ENCODE measurements at regions not wholly inside any gene's neighbourhood (a gene's known extent, or its start where the extent isn't known, plus 50 kb on each side); places are given as distances from the start of the nearest gene placed in this dataset.

- ChIA-PET POLR2A (no interaction called here), CTCF (no interaction called here)
- DNase-seq (ENCODE audit: low spot score) (no peak), ATAC-seq (no peak)
- Mint-ChIP-seq H3K27ac (no peak overlapping the region), H3K27me3 (ENCODE audit: low read depth) (peaks cover 2% of the 10 kb centered on the region; the same call in 1 of the 2 replicates), H3K4me3 (no peak overlapping the region), H3K9me3 (no peaks in the 10 kb centered on the region), H3K4me1 (no peaks in the 10 kb centered on the region), H3K36me3 (no peaks in the 10 kb centered on the region)
- TF ChIP-seq PREB (CRISPR knock-in tag; IDR thresholded peaks at IDR 0.05; ENCODE audit: borderline replicate concordance) (no peak), ZNF512 (CRISPR knock-in tag; IDR thresholded peaks at IDR 0.05; ENCODE audit: borderline replicate concordance) (no peak), HMGA2 (CRISPR knock-in tag; IDR thresholded peaks at IDR 0.05) (no peak), EMX1 (CRISPR knock-in tag; IDR thresholded peaks at IDR 0.05) (no peak), ZNF423 (CRISPR knock-in tag; IDR thresholded peaks at IDR 0.05) (no peak), RORB (CRISPR knock-in tag; IDR thresholded peaks at IDR 0.05) (no peak), AFF4 (CRISPR knock-in tag; IDR thresholded peaks at IDR 0.05; ENCODE audit: borderline replicate concordance) (no peak), TEAD1 (CRISPR knock-in tag; IDR thresholded peaks at IDR 0.05) (no peak), MLX (CRISPR knock-in tag; IDR thresholded peaks at IDR 0.05) (no peak), ATF1 (CRISPR knock-in tag; IDR thresholded peaks at IDR 0.05) (no peak), ARID4B (CRISPR knock-in tag; IDR thresholded peaks at IDR 0.05; ENCODE audit: borderline replicate concordance) (no peak), JAZF1 (CRISPR knock-in tag; IDR thresholded peaks at IDR 0.05) (no peak), RELA (CRISPR knock-in tag; IDR thresholded peaks at IDR 0.05; ENCODE audit: borderline replicate concordance) (no peak), MYBL2 (CRISPR knock-in tag; IDR thresholded peaks at IDR 0.05) (no peak), CBFB (CRISPR knock-in tag; IDR thresholded peaks at IDR 0.05; ENCODE audit: low read depth) (no peak), GTF2I (CRISPR knock-in tag; conservative IDR thresholded peaks at IDR 0.05) (no peak), ELF4 (CRISPR knock-in tag; IDR thresholded peaks at IDR 0.05; ENCODE audit: low read depth) (no peak)
Measured at GRCh38 chrX:104334971-104335370, 80.2 kb upstream of the ESX1 start.
